Non-pigmented ciliary epithelial cell (primary cell): ENCODE measurements at regions not wholly inside any gene's neighbourhood (a gene's known extent, or its start where the extent isn't known, plus 50 kb on each side); places are given as distances from the start of the nearest gene placed in this dataset.

ENCODE experiments used
- DNase-seq: peaks from one replicate; pipeline ENCODE4 v3.0.0-alpha.2; 2010; ENCODE audit warnings: low read depth

DNA sequence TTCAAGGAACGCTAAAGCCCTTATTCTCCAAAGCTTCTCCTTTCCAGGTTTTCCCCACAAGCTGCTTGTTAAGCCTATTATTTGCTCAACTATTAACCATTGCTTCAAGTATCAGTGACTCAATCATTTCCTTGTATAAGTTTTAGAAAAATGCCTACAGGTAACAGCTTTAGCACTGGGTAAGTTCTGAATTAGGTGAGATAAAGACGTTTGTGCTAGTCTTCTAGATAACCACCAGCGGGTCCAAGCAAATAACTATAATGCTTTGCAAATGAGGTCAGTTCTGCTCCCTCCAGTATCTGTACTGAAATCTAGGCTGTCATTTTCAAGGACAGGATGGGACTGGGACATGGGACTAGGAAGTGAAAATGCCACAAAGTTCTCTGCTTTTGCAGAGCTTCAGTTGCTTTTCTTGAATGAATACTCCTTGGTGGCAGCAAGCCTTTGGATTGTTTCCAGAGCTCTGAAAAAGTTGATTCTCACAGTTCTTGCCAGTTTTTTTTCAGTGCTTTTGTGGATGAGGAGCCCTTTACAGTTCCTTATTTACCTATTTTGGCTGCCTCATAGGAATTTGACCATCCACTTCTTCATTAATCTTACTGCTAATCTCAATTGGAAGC lies 1487.7 kb downstream of the EFNB2 start:
- DNase-seq: no peak

DNA sequence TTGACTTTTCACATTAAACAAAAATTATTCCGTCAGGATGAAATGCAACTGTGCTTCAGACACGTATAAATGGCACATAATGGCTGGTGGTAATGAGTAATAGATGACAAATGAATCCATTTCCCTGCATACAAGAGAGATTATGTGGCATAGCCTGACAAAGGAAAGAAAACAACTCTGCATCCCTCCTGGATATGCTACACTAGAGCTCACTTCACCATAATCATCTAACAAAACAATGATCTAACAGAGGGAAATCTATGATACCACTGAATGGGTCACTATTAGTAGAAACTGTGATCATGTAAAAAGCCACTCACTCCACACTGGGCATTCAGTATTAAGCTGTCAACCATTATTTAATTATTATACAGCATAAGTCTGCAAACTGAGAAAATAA lies 1498.4 kb downstream of the EFNB2 start:
- DNase-seq: peak; percentile 22

DNA sequence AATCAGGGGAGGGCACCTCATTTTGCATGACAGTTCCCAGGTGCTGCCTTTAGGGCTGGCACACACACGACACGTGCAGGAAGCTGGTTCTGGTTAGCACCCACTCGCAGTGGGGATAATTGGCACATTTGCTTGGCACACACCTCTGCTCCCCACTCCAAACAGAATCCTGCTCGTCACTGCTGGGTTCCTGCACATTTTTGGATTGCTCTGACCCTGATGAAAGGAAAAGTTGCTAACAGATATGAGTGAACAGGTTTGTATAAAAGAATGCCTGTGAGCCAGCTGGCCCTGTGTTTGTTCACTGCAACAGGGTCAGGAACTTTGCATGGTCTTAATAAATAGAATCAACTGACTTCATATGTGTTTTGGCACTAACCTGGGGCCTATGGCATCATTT lies 1500.4 kb downstream of the EFNB2 start:
- no peak for DNase-seq

DNA sequence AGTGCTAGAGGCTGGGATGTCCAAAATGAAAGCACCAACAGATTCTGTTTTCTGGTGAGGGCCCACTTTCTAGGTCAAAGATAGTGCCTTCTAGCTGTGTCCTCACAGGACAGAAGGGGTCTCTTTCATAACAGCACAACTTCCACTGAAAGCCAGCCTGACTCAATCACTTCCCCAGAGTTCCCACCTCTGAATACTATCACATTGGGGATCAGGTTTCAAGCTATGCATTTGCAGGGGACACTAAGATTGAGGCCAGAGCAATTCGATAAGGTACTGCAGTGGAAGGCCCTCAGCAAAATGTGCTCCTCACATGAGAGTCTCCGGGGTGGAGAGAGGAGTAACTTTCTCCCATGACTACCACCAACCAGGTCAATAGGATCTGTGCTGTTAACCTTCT lies 1501.5 kb downstream of the EFNB2 start:
- no peak for DNase-seq

DNA sequence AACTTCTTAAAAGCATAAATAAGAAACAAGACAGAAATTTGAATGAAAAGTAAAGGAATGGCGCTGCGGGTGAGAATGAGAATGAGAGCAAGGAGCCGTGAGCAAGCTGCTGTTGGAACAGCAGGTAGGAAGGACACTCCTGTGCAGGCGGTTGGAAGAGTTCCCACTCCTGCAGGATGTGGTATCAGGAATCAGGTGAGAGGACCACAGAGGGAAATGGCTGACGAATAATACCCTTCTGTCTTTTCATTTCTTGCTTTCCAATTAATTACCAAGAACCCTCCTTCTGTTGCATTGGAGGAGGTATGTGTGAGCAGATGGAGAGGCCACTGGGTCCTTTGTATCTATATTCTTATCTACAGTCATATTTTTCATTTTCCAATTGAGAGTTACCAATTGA lies 1504.2 kb downstream of the EFNB2 start:
- no peak for DNase-seq

DNA sequence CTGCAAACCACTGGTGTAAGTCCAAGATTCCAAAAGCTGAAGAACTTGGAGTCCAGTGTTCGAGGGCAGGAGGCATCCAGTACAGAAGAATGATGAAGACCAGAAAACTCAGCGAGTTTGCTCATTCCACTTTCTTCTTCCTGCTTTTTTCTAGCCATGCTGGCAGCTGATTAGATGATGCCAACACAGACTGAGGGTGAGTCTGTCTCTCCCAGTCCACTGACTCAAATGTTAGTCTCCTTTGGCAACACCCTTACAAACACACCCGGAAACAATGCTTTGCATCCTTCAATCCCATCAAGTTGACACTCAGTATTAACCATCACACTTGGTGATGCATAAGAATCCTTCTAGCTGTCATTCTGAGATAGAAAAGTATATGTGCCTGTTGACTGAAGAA lies 1504.6 kb downstream of the EFNB2 start:
- no peak for DNase-seq

DNA sequence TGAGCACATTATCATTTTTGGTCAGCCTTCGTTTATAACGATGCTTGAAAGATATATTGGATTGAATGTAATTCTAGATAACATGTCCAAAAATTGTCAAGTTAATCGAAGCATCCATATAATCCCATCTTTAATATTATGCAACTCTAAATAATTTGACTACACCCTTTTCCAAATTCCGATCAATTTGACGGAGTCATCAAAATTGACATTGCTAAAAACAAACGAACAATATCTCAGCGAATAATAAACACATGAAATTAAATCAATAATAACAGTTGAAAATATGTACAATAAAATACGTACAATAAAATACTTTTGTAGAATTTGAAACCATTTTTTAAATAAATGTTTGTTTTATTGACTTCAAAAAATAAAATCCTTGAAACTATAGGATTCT lies 1516.4 kb downstream of the EFNB2 start:
- no peak for DNase-seq

DNA sequence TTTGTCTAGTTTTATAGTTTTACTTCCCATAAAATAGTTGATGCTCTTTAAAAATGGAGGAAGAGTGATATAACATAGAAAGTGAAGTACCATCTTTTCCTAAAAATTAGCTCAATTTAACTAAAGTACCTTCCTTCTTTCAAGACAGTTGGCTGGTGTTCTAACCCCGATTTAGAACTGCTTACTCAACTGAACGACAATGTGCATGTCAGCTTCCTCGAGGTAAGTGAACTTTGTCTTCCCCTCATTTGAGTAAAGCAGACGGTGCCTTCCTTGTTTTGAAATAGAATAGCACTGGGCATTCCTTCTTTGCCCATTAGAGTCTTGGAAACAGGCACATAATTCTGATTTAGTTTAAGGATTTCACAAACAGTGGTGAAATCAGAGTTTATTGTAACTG lies 1519.2 kb downstream of the EFNB2 start:
- DNase-seq: no peak

DNA sequence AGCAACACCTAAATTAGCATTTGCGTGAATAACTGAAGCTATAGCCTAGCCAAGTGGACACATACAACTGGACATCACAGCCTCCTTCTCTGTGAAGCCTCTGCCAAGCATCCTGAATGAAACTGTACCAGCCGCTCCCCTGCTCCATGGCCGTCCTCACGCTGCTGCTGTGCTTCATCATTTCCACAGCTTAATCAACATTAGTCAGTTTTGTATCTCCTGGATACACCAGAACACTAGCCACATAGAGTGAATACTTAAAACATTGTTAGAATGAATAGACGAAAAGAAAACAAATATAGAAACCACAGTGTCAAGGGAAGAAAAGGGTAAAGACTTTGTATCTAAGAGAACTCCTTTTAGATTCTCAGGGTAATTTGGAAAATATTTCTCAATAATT lies 1526.9 kb downstream of the EFNB2 start:
- peak; percentile 23 for DNase-seq

DNA sequence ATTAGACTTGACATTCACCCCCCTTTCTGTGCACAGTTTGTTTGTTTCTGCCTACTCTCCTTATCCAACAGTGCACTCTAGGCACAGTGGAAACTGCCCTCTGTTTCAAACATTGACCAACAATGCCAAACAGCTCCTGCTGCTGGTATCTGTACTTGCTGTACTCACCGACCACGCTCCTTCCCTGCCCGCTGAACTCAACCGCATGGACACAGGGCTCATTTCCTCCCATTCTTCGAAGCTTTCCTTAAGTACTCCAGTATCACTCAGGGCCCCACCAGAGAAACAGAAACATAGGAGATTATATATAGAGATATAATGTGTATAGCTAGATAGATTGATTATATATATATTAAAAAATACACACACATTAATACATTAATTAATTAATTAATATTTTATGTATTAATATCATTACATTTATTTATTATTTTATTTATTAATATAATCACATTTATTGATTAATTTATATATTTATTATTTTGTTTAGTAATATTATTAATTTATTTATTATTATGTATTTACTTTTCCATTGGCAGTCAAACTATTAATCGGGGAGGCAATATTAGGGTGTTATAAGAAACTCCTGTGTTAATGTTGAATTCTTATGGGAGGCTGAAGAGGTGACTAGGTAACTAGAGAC lies 1528.2 kb downstream of the EFNB2 start:
- no peak for DNase-seq

DNA sequence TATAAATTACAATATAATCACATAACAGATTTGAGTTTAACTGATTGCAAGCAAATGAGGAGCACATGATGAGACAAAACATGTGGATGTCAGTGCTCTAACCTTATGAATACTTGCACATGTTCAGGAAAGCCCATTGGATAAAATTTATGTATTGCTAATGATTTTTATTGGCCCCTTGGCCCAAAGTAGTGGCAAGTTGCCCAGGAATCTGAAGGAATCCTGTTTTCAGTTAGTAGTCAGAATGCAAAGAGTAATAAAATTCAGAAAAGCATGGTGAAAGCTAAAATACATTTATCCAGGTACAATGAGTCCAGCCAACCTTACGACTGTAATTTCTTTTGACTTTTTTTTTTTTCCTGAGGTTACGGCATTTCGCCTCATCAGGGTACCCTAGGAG lies 1539.4 kb downstream of the EFNB2 start:
- no peak for DNase-seq

DNA sequence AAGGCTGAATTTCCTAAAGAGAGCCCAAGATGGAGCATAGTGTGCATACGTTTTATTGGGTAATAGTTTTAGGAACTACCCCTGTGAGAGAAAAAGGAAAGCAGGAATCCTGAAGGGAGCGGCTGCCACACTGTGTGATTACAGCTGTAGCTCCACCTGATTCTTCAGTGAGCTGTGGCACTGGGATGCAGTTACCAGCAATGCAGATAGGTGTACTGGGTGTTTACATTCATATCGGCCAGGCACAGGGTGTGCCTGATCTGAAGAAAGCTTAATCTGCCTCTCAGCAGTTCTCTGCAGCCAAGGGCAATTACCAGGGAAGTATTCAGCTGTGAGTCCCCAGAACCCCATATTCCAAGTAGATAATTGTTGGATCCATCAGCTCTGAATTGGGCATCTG lies 1541.8 kb downstream of the EFNB2 start:
- DNase-seq: no peak

DNA sequence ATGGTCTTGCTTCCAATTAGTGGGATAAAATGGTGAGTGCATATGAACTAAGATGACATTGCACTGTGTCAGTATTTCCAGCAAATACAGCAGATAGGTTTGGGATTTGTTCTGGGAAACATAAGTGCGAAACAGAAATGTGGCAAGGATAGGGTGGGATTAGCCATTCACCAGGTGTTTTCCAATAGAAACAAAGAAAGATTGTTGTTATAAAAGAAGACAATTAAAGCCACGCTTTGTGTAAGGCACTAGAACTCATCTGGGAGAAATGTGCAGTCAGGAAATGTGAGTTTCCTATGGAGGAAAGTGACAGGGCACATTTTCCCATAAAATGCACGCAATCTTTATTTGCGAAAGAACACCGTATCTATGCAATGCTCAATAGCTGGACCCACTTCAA lies 1547.8 kb downstream of the EFNB2 start:
- no peak for DNase-seq

DNA sequence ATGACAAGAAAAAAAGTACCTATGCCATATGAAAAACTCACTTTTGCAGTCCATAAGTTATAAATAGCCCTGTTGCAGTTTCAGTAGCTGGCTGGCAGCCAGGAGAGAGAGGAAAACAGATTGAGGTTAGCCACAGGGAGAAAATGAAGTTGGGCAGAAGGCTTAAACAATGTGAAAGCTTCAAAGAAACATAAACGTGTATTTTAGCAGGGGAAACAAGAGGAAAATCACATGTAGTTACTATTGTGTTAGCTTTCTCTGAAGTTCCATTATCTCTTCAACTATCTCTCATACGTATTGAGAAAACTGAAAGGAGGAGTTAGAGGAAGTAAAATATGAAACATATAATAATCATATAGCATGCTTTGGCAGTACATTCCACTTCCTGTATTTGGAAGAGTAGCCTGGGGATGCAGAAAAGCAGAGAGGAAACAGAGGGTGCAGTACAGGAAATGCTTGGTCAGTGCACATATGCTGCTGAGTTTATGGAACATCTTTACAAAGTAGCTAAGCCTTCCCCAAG lies 1551.1 kb downstream of the EFNB2 start:
- DNase-seq: peak; percentile 38

DNA sequence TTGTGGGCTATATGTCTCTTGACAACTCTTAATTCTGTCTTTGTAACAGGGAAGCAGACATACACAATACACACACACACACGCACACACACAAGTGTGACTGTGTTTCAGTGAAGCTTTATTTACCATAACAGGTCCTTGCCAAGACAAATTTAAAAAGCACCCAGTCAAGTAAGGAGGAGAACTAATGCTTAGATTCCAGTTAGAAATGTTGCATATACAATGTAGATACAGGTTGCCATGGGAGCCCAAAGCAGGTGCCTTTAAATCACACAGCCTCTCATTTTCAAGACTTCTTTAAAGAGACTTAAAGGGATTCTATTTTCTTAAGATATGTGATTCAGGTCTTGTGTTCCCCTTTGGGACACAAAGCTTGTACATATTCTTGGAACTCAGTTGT lies 1551.9 kb downstream of the EFNB2 start:
- DNase-seq: no peak

DNA sequence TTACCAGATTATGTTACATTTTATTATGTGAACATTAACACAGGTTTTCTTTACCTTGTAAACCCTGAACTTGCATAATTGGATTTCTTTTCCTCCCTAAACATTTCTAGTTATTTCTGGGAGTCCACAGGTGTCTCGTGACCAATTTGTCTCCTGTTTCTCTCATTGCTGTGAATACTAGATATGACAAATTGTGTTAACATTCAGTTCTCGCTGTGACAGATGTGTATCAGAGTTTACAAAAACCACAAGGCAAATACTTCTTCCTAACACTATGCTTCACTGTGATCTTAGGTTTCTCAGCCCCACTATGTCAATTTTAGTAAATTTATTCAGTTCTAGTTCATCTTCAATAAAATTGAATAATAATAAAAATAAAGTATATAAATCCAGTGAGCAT lies 1554.9 kb downstream of the EFNB2 start:
- no peak for DNase-seq

DNA sequence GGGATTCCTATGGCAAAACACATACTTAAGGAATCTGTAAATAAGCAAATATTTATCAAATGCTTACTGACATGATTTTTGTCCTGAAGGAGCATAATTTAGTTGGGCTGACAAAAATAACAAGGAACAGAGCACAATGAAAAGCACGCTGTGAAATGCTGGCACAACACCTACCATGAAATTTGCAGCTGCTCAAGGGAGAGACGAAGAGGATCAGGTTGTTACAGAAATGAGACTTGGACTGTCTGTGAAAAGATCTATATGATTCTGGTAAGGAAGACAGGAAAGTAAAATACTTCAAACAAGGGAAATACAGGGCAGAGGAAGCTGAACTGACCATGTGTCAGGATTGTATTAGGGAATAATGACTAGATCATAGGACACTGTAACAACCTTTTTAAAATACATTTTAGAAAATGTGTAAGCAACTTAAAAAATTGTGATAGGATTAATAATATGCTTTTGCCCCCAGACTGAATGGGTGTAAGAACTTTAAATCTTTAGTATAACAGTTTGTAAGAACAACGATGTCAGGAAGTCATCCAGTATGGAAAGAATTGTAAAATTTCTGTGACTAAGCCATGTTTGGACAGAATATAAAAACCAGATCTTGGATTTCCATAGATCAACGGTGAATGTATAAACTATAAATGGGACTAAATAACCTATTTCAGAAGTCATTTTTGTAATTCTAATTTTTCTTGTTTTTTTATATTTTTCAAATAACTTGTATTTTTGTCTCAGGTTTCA lies 1556.0 kb downstream of the EFNB2 start:
- DNase-seq: no peak

DNA sequence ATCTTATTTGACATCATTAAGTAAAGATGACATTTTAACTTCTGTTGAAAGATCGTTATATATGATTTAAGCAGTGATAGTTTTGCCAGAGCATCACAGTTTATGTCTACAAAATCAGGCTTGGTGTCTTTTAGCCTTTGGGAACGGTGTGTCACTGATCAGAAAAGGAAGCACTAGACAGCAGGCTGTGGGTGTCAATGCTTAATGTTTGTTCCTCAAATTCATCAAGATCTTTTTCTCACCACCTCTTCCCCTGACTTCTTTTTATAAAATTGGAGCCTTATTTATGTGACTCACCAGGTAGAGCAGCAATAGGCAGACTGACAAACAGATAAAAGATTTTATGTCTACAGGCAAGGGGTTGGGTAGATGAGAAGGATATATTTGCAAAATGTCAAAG lies 1558.5 kb downstream of the EFNB2 start:
- no peak for DNase-seq

DNA sequence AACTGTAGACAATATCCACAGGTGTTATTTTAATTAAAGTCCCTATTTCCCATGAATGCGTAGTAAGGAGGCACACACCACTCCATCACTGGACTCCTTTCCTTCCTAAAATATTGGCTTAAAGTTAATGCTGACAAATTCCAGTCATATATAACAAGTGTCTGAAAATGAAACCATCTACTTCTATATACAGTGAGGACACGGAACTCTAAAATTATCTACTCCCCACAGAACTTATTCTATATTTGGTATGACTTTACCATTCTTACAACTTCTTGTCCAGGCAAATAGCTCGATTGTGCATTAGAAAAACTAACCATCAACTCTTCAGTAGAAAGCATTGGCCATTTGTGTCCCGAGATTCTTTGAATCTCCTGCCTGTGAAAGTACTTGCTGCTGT lies 1560.2 kb downstream of the EFNB2 start:
- no peak for DNase-seq

DNA sequence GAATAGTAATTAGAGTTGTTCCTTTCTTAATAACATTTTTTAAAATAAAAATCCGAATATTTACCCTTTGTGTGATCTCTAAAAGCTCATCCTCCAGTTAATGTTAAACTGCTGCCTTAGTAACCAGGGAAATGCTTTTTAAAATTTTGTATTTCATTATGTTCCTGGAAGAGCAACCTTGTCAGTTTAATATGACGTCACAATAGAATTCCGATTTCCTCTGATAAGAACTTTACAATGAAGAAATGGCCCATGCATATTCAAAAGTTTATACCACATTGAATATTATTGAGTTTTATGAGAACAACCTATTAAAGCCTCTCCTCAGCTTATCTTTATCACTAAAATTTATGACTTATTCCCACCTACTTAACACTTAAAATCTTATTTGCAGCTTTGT lies 1566.6 kb downstream of the EFNB2 start:
- no peak for DNase-seq

DNA sequence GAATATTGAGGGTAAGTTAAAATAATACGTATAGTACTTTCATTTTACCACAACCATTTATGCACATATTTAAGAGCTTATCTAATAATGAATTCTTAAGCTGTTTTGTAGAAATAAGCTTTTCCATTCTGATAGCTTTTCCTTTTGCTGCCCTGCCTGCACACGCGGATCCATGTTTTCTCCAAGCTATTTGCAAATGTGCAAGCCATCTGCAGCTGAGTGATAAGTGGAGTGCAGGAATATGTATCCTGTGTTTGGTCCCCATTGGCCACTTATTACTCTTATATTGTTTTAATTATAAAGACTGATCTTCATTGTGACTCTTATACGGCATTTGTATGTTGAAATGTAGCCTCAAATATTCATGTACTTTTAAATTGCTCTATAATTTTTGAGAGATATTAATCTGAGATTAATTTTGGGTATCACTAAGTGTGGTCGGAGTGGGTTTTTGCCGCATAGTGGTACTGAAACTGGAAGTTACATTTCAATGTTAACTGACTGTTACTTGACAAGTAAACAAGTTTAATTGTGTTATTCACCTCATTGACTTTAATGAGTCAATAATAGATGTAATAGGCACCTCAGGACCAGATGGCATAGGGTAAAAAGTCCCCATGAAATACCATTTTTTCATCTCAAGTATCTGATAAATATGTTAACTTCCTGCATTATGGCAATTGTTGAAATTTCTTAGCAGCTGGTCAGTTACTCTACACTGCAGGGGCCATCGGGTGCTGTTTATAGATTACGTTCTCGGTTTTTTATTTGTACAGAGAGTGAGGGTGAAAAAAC lies 1567.4 kb downstream of the EFNB2 start:
- no peak for DNase-seq

DNA sequence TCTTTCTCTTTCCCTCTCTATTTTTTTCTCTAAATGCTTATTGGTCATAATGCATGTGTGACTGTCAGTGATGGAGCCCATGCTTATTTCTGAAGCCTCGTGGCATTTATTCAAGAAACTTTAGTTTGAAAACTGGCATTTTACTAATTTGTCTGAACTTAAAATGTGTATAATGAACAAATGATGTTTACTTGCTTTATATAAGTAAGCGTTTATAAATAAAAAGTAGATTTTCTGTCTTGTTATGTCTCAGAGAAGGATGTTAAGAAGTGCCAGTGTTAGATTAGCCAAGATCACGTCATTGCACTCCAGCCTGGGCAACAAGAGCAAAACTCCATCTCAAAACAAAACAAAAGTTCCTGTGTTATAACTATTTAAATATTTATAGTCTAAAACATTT lies 1568.1 kb downstream of the EFNB2 start:
- no peak for DNase-seq

DNA sequence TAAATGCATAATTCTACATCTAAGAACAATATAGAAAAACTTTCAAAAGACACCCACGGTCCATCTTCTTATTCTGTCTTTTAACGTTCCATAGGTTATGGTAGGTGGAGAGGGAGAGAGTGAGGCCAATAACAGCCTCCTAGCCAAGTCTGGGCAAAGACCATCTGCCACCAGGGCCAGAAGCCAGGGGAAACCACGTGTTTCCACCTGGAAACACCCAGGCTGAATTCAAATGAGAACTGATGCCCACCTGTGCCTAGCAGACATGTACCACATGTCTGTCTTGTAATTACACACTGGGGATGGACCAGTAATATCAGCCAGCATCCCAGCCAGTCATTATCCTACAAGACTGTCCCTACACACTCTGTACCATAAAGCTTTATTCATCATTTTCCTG lies 1573.1 kb downstream of the EFNB2 start:
- DNase-seq: no peak
